NCI-H345 (cell line): ENCODE measurements at regions not wholly inside any gene's neighbourhood (a gene's known extent, or its start where the extent isn't known, plus 50 kb on each side); places are given as distances from the start of the nearest gene placed in this dataset.

Source experiments
- DNase-seq: peaks from one replicate; lab custom pipeline; 2025; lab: John Stamatoyannopoulos, UW

DNA sequence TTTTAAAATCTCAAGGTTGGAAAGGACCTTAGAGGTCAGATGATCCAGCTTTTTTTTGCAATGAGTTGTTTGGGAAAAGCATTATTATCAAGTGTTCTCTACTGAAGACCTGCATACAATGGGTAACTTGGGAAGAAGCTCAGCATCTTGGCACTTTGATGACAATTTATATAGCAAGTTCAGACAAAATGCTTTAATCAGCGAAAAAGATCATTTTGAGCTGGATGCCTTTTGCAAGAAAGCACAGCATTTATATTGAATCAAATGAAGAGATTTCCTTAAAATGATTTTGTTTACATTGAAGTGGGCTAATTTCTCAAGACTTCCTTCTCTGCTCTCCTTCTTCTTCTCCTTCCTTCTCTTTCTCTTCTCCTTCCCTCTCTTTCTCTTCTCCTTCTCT is 796.4 kb upstream of the CDH2 start:
- no peak for DNase-seq

DNA sequence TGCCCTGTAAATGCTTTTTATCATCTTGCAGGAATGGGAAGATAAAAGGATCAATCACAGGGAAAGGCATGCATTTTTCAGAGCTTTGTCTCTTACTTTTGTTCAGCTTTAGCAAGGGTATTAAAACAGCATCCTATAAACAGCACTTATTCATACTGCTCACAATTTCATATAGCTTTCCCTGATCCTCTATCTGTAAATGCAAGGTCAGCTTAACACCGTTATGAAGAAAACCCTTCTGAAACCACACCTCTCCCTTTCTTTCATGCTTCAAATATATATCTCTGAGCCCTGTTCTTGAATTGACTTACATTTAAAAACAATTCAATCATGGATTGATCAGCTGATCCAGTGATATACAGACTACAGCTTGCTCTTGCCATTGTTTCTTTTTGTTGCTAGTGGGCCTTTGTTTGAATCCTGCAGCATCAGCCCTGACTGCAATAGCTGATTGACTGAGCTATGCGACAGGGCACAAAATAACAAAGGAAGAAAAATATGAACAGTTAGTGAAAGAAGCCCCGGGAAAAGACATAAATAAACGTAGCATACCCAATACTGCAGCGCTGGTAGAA is 795.5 kb upstream of the CDH2 start:
- DNase-seq = peak; percentile 5

DNA sequence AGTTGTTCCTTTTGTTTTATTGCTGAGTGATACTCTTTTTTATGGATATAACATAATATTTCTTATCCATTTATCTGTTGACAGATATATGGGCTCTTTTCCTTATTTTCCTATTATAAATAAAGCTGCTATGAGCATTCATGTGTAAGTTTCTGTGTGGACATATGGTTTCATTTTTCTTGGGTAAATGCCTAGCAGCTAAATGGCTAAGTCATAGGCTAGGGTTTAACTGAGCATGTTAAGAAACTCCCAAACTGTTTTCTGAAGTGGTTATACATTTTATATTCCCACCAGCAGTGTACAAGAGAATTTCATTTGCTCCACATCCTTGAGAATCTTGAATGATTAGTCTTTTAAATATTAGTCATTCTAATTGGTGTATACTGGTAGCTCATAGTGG is 786.6 kb upstream of the CDH2 start:
- no peak for DNase-seq

DNA sequence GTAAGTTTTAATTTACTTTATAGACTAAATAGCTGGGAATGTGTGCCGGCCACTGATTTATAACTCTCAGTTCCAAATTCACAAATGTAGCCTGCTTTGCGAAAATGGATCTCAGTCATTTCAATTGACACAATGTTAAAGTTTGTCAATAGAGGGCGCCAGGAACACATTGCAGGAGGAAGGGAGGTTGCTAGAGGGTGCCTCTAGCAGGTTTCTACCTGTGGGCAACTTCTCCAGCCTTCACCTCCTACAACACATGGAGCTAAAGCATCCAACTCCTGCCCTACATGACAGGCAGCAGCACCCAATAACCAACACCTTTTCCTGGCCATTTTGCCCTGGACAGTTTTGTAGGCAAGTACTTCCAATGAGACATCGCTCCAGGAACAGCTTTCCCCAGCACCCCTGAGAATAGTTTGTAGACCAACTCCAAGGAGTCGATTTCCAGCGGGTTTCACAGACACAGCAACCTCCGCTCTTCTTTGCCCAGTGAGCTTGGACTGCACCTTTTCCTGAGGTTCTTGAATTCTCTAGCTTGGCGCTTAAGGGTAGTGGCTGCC is 784.8 kb upstream of the CDH2 start:
- DNase-seq = peak; percentile 47

DNA sequence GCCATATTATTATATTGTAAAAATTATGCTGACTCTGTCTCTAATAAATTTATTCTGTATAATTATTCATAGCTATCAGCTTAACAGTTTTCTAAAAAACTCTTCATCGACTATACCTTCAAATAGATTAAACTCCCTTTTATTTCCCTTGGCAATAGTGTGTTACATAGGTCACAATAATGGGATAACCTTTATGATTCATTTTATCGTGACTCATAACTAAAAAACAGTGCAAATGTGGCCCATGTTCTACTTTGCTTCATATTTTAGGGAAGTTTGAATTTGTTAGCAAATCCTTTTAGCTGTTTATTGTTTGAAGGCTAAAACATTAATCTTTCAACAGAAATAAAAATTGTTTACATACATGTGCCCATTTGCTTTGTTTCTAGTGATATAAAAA is 783.2 kb upstream of the CDH2 start:
- no peak for DNase-seq

DNA sequence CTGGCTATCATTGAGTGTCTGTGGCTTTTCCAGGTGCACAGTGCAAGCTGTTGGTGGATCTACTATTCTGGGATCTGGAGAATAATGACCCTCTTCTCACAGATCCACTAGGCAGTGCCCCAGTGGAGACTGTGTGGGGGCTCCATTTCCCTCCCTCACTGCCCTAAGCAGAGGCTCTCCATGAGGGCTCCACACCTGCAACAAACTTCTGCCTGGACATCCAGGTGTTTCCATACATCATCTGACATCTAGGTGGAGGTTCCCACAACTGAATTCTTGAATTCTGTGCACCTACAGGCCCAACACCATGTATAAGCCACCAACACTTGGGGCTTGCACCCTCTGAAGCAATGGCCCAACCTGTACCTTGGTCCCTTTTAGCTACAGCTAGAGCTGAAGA is 775.4 kb upstream of the CDH2 start:
- no peak for DNase-seq

DNA sequence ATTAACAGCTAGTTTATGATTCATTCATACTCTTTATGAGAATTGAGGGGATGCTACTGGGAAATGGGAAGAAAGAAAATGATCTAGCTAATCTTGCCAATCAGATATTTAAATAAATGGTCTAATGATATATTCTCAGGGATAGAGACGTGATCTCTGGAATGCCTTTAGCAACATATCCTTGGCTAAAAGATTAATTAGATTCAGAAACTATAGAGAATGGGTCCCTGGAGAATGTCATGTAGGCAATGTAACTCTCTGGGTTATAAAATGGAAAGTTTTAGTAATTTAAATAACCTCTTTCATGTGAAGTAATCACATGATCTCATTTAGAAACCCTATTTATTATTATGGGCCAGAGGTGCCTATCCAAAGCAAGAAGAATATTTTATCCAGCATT is 771.0 kb upstream of the CDH2 start:
- no peak for DNase-seq

DNA sequence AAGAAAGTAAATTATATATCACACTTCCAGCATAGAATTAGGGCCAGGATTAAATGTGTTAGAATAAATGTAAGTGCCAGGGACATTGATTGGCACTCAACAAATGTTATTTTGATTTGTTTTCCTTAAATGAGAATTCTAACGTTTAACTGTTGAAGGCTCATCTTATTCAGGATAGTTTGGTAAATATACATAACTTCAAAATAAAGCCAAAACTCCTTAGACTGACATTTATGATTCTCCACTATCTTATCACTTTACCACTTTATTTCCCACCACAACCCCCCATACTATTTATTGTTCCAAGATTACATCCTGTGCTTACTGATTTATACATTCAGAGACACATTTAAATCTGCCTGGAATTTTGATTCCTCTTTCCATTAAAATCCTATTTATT is 769.5 kb upstream of the CDH2 start:
- no peak for DNase-seq

DNA sequence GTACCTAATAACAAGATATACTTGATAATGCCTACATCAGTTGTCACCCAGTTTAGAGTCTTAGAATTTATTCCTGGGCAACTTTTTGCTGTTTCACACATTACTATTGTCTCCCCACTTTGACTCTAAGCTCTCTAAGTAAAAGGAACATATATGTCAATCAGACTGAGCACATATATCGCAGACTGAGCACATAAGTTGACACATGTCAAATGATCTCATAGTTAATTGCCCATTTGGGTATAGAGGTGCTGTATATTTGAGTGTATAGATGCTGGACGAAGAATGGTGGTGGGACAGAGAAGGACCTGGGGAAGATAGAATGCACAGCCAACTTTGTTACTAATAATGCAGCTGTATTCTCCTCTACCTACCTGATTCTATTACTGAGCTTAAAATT is 746.0 kb upstream of the CDH2 start:
- DNase-seq = no peak

DNA sequence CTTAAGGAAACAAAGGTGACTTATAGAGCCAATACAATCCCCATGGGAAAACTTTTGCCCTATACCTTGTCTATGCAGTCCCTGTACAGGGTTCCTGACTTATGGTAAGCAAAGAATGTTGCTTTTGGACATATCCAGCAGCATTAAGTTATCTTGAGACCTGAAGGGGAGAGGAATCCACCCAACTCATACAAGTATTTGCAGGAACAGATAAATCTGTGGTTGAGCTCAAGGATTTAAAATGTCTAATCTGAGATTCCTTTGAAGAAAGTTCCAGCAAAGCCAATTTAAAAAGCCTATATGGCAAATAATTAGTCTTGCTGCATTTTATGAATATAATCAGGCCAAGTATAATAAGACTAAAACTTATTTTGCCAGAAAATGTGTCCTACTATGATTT is 739.5 kb upstream of the CDH2 start:
- DNase-seq = no peak

DNA sequence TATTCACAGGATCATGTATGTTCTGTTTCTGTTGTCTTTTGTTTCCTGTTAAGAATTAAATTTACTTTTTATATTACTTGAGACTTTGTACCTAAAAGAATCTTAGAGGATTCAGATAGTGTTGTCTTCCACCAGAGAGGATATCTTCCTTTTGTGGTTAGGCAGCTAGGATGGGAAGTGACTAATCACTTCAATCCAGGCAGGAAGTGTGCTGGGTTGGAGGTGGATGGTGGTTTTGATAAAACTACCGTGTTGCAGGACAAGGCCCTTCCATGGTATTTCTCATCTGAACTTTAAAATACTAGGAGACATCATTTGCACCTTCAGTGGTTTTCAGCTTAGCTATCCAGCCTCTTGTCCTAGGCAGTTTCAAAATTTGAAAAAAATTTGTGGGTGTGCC is 728.6 kb upstream of the CDH2 start:
- DNase-seq = no peak

DNA sequence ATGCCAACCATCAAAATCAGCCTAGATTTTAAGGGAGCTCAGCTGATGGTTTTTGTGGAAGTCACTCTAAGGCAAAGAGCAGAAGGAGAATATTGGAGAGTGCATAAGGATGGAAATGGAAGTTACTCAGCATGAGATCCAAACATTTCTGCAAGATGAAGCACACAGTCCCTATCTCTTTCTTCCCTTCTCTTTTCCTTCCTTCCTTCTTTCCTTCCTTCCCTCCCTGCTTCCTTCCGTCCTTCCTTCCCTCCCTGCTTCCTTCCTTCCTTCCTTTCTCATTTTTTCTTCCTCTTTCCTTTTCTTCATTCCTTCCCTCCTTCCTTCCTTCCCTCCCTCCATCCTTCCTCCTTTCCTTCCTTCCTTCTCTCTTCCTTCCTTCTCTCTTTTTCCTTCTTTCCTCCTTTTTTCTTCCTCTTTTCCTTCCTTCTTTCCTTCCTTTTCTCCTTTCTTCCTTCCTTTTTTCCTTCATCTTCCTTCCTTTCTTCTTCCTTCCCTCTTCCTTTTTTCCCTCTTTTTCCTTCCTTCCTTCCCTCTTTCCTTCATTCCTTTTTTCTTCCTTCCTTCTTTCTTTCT is 727.9 kb upstream of the CDH2 start:
- no peak for DNase-seq

DNA sequence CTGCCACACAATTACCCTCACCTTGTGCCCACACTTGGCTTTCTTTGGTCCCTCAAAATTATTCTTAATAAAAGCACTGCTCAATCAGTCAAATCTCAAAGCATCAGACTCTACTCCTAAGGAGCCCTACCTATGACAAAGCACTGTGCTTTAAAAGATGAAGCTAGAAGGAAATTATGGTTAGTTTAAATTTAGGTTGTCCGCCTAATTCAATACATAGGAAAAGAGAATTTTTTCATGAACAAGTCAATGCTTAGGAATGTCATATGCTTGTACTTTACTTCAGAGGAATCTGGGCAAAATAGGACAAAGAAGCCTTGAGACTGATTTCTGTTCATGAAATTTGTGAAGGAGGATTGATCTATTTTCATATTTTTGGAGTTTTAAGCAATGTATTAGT is 726.4 kb upstream of the CDH2 start:
- no peak for DNase-seq

DNA sequence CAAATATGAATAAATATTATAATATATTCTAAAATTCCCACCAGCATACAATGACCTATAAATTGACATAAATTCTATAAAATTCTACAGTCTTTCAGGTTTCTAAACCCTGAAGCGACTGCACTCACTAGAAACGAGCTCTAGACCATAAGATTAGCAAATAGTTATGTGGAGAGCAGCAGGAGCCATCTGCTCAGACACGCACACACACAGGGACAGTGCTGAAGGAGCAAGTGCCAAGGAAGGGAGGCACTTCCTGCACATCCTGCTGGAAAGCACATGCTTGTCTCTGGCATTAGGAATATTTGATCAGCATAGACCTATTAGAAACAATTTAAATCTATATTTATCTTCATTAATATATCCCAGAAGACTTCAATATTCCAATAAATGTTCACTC is 713.9 kb upstream of the CDH2 start:
- no peak for DNase-seq

DNA sequence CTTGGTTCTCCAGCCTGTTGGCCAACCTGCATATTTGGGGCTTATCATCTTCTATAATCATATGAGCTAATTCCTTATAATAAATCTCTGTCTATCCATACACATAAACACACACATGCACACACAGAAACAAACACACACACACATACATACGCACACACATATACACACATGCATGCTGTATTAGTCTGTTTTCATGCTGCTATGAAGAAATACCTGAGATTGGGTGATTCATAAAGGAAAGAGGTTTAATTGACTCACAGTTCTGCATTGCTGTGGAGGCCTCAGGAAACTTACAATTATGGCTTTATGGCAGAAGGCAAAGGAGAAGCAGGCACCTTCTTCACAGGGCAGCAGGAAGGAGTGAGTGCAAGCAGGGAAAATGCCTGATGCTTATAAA is 707.4 kb upstream of the CDH2 start:
- no peak for DNase-seq

DNA sequence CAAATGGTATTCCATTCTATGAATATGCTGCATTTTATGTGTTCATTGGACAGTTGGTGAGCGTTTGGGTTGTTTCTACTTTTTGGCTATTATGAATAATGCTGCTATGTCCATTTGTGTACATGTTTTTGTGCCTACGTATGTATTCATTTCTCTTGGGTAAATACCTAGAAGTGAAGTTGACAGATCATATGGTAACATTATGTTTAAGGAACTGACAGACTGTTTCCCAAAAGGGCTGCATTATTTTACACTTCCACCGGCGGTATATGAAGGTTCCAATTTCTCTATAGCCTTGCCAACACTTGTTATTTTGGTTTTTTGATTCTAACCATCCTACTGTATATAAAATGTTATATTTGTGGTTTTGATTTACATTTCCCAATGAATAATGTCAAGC is 703.9 kb upstream of the CDH2 start:
- no peak for DNase-seq

DNA sequence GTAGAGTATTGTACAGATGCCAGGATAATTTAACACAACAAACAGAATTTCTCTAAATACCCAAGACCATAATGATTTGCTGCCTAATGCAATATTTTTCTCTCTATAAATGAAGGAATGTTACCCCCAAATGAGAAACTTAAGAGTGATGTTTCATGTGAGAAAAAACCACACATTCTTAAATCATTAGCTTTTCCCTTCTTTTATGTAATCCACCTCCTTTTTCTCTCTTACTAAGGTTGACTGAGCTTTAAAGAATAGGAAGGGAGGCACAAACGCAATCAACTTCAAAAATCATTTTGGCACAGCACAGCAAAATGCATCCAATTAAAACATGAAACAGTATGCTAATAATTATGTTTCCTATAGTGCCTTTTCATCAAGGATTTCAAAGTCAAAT is 698.1 kb upstream of the CDH2 start:
- DNase-seq = no peak

DNA sequence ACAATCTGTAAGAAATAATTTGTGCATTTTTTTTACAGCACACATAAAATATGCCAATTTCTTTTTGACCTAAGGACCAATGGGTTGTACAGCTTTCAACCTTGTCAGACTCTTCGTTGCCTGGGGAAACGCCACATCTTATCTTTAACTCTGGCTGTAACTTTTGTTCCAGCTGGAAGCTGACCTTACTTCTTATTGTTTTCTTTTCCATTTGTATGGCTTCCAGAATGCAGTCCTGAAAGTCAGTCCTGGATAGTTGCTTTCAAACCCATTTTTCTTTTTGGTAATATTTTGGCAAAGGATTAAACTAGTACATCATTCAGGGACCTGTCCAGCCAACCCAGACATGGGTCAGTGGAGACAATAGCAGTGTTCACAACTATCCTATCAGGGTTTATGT is 686.5 kb upstream of the CDH2 start:
- DNase-seq = no peak

DNA sequence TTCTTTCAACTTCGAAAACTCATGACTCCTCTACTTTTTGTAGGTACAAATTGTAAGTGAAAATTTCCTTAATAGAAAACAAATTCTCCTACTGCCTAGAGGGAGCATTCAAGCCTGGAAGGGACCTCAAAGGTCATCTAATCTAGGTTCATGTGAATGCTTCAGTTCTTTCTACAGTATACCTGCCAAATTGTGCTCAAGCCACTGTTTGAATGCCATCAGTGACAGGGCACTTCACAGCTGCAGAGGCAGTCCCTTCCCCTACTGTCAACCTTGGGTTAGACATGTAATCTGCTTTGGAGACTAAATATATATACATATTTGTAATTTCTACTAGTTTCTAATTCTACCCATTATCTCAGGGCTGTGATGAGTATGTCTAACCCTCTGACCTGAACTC is 681.3 kb upstream of the CDH2 start:
- DNase-seq = no peak

DNA sequence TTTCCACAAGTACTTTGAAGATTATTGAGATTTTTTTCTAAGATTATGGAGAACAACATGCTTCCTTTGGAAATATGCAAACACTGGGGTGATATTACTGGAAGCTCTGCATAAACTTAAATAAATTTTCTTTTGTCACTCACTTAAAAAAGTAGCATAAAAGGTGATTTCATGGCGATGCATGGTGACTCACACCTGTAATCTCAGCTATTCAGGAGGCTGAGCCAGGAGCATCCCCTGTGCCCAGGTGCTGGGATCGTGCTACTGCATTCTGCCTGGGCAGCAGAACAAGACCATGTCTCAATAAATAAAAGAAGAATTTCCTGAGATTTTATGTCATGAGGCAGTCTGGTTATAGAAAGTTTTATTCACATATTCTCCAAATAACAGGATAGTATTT is 679.1 kb upstream of the CDH2 start:
- DNase-seq = no peak

DNA sequence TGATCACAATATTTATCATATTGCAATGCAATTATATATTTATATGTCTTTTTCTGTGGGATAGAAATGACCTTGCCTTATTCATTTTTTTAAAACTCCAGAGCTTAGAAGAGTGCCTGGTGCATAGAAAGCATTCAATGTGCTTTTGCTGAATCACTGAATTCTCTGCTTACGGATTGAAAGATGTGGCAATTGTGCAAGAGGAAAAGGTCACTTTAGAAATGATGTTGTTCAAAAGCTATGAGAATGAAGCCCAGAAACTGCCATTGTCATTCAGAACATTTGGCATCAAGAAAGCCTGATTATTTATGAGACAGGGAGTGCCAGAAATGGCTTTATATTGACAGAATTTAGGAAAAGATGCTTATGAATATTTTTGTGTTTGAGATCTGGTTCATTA is 678.6 kb upstream of the CDH2 start:
- no peak for DNase-seq

DNA sequence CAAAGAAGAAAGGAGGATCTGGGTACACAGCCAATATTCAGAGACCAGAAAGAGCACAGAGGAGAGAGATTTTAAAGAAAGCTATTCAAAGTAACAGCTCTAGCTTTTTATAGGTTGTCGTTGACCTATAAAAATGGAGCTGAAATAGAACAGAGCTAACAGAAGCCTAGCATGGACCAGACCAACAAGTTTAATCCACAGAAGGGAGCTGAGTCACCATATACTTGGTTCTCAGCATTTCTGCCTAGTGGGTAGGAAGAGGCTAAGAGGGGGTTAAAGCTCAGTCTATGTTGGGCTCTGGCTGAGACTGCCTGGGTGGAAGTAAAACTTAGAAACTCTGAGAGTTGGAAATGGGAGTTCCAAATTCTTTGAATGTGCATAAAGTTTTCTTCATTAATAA is 678.0 kb upstream of the CDH2 start:
- DNase-seq = no peak

DNA sequence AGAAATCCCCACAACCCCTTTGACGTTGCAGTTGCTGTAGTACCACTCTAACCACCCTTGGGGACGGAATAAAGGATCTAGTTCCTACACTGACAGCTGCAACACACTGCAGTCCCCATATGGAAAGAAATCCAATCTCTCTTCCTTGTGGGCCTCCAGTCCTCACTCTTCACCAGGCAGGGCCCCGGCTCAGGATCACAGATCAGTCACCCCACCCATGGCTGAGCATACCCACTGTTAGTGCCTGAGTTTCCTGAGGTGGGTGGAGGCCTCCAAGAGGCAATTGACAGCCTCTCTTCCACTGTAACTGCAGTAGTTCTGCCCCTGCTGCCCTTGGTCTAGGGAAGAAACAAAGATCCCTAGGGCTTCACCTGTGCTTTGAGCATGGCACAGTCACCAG is 670.0 kb upstream of the CDH2 start:
- DNase-seq = no peak

DNA sequence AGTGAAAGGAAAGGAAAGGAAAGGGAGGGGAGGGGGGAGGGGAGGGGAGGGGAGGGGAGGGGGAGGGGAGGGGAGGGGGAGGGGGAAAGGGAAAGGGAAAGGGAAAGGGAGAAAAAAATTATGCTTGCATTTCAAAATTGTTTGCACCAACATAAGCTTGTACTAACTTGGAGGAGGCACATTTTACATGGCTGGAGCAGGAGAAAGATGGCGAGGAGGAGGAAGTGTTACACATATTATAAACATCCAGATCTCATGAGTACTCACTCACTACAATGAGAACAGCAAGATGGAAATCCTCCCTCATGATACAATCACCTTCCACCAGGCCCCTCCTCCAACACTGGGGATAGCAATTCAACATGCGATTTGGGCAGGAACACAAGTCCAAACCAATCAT is 660.2 kb upstream of the CDH2 start:
- no peak for DNase-seq
